ENCODE measurements at regions not wholly inside any gene's neighbourhood (a gene's known extent, or its start where the extent isn't known, plus 50 kb on each side); places are given as distances from the start of the nearest gene placed in this dataset.
A peak's percentile ranks its signal among the peaks of the same experiment; 100 is the strongest.

DNA sequence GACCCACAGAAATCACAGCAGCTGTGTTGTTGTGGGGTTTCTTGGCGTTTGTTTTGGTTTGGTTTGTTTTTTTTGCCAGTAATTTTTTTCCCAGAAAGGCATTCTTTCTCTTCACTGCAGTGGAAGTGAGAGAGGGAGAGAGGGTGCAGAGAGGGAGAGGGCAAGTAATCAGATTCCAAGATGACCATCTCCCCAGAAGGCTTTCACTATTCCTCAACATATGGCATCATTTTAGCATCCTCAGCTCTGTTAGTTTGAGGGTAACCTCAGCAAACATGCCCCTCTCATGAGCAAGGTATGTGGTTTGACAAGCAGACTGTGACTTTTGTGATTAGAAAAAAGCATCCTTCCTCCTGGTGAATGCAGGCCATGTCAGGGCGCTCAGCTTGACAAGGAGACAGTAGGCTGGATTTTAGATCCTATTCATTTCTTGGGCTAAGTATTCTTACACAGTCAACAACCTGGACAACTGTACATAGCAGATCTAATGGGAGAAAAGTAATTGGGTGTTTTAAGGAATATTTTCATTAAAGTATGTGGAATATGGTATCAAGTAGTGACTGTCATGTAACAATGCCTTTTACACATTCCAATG, 86.3 kb upstream of the PIK3CG start:
- Histone ChIP-seq H3K27me3 (ENCODE audit: control insufficient read depth in 2 of 2, insufficient read depth in 2 of 2, low read length in 2 of 2) (no peaks in the 10 kb centered on the region), H3K27ac (ENCODE audit: low read depth in 1 of 2, low read length in 2 of 2) (no peak overlapping the region), H3K4me1 (ENCODE audit: control insufficient read depth in 1 of 2, insufficient read depth in 2 of 2, low read length in 2 of 2) (peaks cover 0 to 4% of the 10 kb centered on the region in 2 donors), H4K20me1 (ENCODE audit: insufficient read depth, low read length) (no peaks in the 10 kb centered on the region), H3K4me3 (replicated peaks in 1 of 3; ENCODE audit: low read depth in 2 of 3, low read length in 3 of 3) (no peak overlapping the region), H3K9ac (ENCODE audit: insufficient read depth, low read length, poor library complexity, severe bottlenecking) (no peak overlapping the region), H3K79me2 (ENCODE audit: insufficient read depth, low read length) (no peaks in the 10 kb centered on the region), H3K36me3 (replicated peaks in 1 of 2; ENCODE audit: control insufficient read depth in 1 of 2, insufficient read depth in 2 of 2, low read length in 2 of 2) (no peaks in the 10 kb centered on the region), H3K9me3 (replicated peaks in 1 of 2; ENCODE audit: control insufficient read depth in 1 of 2, insufficient read depth in 1 of 2, low read length in 2 of 2) (peaks cover 0 to 5% of the 10 kb centered on the region in 2 donors), H2AFZ (ENCODE audit: insufficient read depth, low read depth, low read length, poor library complexity, severe bottlenecking) (no peak overlapping the region), H3K4me2 (replicated peaks; ENCODE audit: extremely low read depth, low read length, poor library complexity, severe bottlenecking) (no peak overlapping the region)
- no peak overlapping the region for H3K4me3 Mint-ChIP-seq
- peaks cover 0 to 3% (median 1%) of the 10 kb centered on the region in 3 donors for H3K27me3 Mint-ChIP-seq (ENCODE audit: low read depth in 3 of 3)
- H3K4me1 Mint-ChIP-seq, result peaks cover 17% of the 10 kb centered on the region
- H3K9me3 Mint-ChIP-seq, result peaks cover 4 to 15% (median 8%) of the 10 kb centered on the region in 7 donors
- no peaks in the 10 kb centered on the region for H3K36me3 Mint-ChIP-seq
- intact Hi-C loops (cut with micrococcal nuclease), result loop anchor here in 1 of 2 donors (5.0 kb wide), 1 partner anchor 94 kb away; no protein-coding TSS in a partner anchor
- WGBS (ENCODE audit: insufficient coverage), result no CpG with 5 or more reads among the region's 2 CpGs
- TF ChIP-seq, protein P1, sequence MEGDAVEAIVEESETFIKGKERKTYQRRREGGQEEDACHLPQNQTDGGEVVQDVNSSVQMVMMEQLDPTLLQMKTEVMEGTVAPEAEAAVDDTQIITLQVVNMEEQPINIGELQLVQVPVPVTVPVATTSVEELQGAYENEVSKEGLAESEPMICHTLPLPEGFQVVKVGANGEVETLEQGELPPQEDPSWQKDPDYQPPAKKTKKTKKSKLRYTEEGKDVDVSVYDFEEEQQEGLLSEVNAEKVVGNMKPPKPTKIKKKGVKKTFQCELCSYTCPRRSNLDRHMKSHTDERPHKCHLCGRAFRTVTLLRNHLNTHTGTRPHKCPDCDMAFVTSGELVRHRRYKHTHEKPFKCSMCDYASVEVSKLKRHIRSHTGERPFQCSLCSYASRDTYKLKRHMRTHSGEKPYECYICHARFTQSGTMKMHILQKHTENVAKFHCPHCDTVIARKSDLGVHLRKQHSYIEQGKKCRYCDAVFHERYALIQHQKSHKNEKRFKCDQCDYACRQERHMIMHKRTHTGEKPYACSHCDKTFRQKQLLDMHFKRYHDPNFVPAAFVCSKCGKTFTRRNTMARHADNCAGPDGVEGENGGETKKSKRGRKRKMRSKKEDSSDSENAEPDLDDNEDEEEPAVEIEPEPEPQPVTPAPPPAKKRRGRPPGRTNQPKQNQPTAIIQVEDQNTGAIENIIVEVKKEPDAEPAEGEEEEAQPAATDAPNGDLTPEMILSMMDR (IDR thresholded peaks at IDR 0.05), result no peak
- no peak for DNase-seq
- H3K27ac Mint-ChIP-seq, result no peak overlapping the region

DNA sequence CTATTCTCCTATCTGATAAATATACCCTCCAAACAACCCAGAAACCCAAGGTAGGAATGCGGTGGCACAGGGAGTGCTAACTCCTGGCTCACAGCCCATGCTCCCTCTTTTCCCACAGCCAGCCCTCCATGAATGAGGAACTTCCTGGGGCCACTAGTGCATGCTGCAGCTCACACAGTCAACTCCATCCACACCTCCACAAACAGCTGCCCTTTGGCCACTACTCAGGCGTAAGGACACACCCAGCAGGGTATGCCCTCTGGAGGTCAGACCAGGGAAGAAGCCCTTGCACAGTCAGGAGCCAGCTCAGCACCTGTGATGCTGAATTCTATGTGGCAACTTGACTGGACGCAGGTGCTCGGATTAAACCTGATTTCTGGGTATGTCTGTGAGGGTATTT, 85.2 kb upstream of the PIK3CG start:
- Histone ChIP-seq H3K4me2 (replicated peaks; ENCODE audit: extremely low read depth, low read length, poor library complexity, severe bottlenecking) (no peak overlapping the region), H3K9ac (ENCODE audit: insufficient read depth, low read length, poor library complexity, severe bottlenecking) (no peak overlapping the region), H3K27me3 (ENCODE audit: control insufficient read depth in 2 of 2, insufficient read depth in 2 of 2, low read length in 2 of 2) (no peaks in the 10 kb centered on the region), H3K4me3 (replicated peaks in 1 of 3; ENCODE audit: low read depth in 2 of 3, low read length in 3 of 3) (no peak overlapping the region), H2AFZ (ENCODE audit: insufficient read depth, low read depth, low read length, poor library complexity, severe bottlenecking) (no peak overlapping the region), H3K79me2 (ENCODE audit: insufficient read depth, low read length) (no peaks in the 10 kb centered on the region), H3K4me1 (ENCODE audit: control insufficient read depth in 1 of 2, insufficient read depth in 2 of 2, low read length in 2 of 2) (peaks cover 0 to 4% of the 10 kb centered on the region in 2 donors), H3K27ac (ENCODE audit: low read depth in 1 of 2, low read length in 2 of 2) (no peak overlapping the region), H3K9me3 (replicated peaks in 1 of 2; ENCODE audit: control insufficient read depth in 1 of 2, insufficient read depth in 1 of 2, low read length in 2 of 2) (peaks cover 0 to 1% of the 10 kb centered on the region in 2 donors), H4K20me1 (ENCODE audit: insufficient read depth, low read length) (no peaks in the 10 kb centered on the region), H3K36me3 (replicated peaks in 1 of 2; ENCODE audit: control insufficient read depth in 1 of 2, insufficient read depth in 2 of 2, low read length in 2 of 2) (no peaks in the 10 kb centered on the region)
- no peak overlapping the region for H3K4me3 Mint-ChIP-seq
- no peak overlapping the region for H3K27ac Mint-ChIP-seq
- H3K27me3 Mint-ChIP-seq (ENCODE audit: low read depth in 3 of 3), result peaks cover 0 to 3% (median 1%) of the 10 kb centered on the region in 3 donors
- intact Hi-C loops (cut with micrococcal nuclease), result loop anchor here in 1 of 2 donors (5.0 kb wide), 1 partner anchor 92 kb away; no protein-coding TSS in a partner anchor
- H3K9me3 Mint-ChIP-seq, result peaks cover under 1 to 10% (median 6%) of the 10 kb centered on the region in 7 donors
- no peaks in the 10 kb centered on the region for H3K36me3 Mint-ChIP-seq
- TF ChIP-seq, protein P1 (IDR thresholded peaks at IDR 0.05), result peak; percentile 9
- DNase-seq, result peak in 1 of 3 donors; percentile 7
- H3K4me1 Mint-ChIP-seq, result peaks cover 17% of the 10 kb centered on the region
- WGBS (ENCODE audit: insufficient coverage), result 94% methylated on average over 3 of the region's 4 CpGs
